HUES64 (cell line): ENCODE measurements at regions not wholly inside any gene's neighbourhood (a gene's known extent, or its start where the extent isn't known, plus 50 kb on each side); places are given as distances from the start of the nearest gene placed in this dataset.

Experiments
- H3K27ac ChIP-seq: 2 replicates; pipeline ENCODE4 v1.7.0; 2013; ENCODE audit warnings: low read depth, low read length, inconsistent platforms
- H3K27me3 ChIP-seq: 2 replicates; pipeline ENCODE4 v1.6.1; 2013; ENCODE audit warnings: mild to moderate bottlenecking, low read length; ENCODE audit not compliant: insufficient read depth
- H3K36me3 ChIP-seq: 2 replicates; pipeline ENCODE4 v1.6.1; 2013; ENCODE audit warnings: mild to moderate bottlenecking, low read length; ENCODE audit not compliant: insufficient read depth
- H3K4me1 ChIP-seq: 2 replicates; pipeline ENCODE4 v1.6.1; 2013; ENCODE audit warnings: mild to moderate bottlenecking, low read length, moderate library complexity; ENCODE audit not compliant: insufficient read depth
- H3K4me3 ChIP-seq: 2 replicates; pipeline ENCODE4 v1.5.1; 2013; ENCODE audit warnings: mild to moderate bottlenecking, low read length, moderate library complexity
- H3K9ac ChIP-seq: 2 replicates; pipeline ENCODE4 v1.6.1; 2013; ENCODE audit warnings: mild to moderate bottlenecking, low read depth, low read length
- H3K9me3 ChIP-seq: 2 replicates; pipeline ENCODE4 v1.6.1; 2013; ENCODE audit warnings: low read depth, low read length; ENCODE audit not compliant: insufficient read depth
- WGBS: fragments of 150-250, 120-280 bp; methylation state at CpG from one replicate; pipeline ENCODE4 v1.1.7; 2013; ENCODE audit warnings: missing lambda C conversion rate; 5-methylcytosine and 5-hydroxymethylcytosine counted together

DNA sequence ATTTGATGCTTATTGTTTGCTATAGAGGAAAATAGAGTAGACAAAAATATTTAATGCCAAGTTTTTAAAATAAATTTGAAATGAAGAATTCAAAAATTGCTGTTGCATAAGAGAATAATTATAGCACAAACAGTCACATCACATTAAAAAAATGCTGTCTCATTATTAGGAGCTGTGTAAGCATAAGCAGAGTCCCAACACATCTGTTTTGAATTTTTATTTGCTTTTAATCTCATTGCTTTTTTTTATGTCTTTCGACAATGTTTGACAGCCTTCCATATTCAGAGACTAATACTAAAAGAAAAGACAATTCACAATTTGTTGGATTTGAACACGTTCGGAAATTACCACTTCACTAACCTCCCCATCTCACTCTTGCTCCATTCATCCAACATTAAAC lies 143.5 kb downstream of the TFPI2 start:
- Histone ChIP-seq H3K9ac (no peak overlapping the region), H3K4me3 (no peak overlapping the region), H3K36me3 (no peaks in the 10 kb centered on the region), H3K27ac (no peak overlapping the region), H3K4me1 (no peaks in the 10 kb centered on the region), H3K27me3 (no peaks in the 10 kb centered on the region), H3K9me3 (no peaks in the 10 kb centered on the region)
- WGBS = 95% methylated on average over 3 of the region's 3 CpGs

DNA sequence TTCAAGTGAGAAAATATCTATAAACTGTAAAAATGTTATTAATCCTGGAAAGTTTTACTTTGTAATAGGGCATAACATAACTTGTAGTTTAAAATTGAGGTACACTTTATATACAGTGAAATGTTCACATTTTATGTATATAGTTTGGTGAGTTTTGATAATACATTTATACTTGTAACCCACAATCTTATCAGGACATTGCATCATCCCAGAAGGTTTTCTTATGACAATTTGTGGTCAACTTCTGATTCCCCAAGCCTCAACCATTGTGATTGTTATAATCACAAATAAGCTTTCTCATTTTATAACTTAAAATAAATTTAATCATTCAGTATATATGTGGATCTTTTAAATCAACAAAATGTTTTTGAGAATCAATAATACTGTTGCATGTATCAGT lies 151.1 kb downstream of the TFPI2 start:
- Histone ChIP-seq H3K9me3 (no peaks in the 10 kb centered on the region), H3K27me3 (no peaks in the 10 kb centered on the region), H3K36me3 (no peaks in the 10 kb centered on the region), H3K9ac (no peak overlapping the region), H3K4me3 (no peak overlapping the region), H3K27ac (no peak overlapping the region), H3K4me1 (no peaks in the 10 kb centered on the region)

DNA sequence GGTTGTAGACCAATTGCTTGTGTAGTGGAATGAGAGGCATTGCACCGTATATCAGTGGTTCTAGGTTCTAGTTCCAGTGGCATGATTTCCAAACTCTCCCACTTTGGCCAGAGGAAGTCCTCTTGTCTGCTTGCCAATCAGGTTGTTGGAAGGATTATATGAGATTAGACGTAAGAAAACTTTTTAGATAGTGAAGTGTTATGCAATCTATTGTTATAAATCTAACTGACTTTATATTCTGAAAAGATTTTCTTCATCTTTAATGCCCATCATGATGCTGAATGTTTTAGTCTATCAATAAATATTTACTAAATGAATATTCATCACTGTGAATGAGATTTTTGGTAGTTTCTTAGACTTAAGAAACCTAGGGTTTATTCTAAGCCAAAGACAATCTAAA lies 152.6 kb downstream of the TFPI2 start:
- Histone ChIP-seq H3K9ac (no peak overlapping the region), H3K4me3 (no peak overlapping the region), H3K27me3 (no peaks in the 10 kb centered on the region), H3K27ac (no peak overlapping the region), H3K9me3 (no peaks in the 10 kb centered on the region), H3K4me1 (no peaks in the 10 kb centered on the region), H3K36me3 (no peaks in the 10 kb centered on the region)
- WGBS = 81% methylated on average over 1 of the region's 2 CpGs

DNA sequence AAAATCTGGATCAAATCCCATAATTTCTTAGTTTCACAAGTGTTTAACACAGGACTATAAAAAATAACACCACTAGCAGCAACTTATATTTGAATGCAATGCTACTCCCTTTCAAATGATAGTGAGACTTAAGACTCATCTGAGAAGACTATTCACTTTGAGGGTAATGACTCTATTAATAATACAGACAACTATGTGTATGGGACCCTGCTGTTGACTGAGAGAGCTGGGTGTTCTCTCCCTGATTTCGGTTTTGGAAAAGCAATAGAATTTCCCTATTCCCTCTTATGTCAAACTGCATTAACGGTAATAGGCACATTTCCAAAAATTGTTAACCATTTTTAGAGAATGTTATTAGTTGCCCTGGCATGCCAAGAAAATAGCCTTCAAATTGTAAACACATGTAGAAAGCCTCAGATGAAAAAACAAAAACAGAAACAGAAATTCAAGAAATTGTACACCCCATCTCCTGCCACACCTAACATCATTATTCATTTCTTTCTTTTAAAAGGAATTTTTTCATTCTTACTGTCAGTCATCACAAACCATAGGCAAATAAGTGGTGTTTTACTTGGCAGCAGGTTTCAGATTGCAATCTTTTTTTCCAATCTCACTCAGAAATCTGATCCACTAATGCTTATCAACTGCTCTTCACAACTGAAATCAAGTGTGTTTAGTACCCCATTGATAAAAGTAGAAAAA lies 153.7 kb downstream of the TFPI2 start:
- Histone ChIP-seq H3K27me3 (no peaks in the 10 kb centered on the region), H3K9me3 (no peaks in the 10 kb centered on the region), H3K36me3 (no peaks in the 10 kb centered on the region), H3K4me1 (no peaks in the 10 kb centered on the region), H3K27ac (no peak overlapping the region), H3K9ac (no peak overlapping the region), H3K4me3 (no peak overlapping the region)
- WGBS = 95% methylated on average over 2 of the region's 2 CpGs

DNA sequence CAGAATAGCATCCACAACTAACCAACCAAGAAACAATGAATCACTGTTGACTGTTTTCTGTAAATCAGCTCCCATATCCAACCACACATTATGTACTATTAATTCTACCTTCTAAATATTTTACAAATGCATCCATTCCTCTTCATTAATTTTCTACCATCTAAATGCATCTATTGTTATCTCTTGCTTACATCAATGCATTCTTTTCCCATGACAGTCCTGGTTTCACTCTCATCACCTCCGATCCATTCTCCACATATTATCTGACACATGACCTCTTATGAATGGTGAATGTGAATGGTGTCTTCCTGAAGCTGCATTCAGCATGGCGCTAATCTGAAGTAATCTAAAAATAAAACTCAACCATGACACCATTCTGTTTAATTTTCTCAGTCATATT lies 153.8 kb upstream of the CALCR start:
- no peak overlapping the region for H3K9ac ChIP-seq
- no peak overlapping the region for H3K27ac ChIP-seq
- no peaks in the 10 kb centered on the region for H3K9me3 ChIP-seq
- H3K4me3 ChIP-seq = no peak overlapping the region
- WGBS = 100% methylated on average over 1 of the region's 2 CpGs
- H3K36me3 ChIP-seq = no peaks in the 10 kb centered on the region
- no peaks in the 10 kb centered on the region for H3K27me3 ChIP-seq
- no peaks in the 10 kb centered on the region for H3K4me1 ChIP-seq

DNA sequence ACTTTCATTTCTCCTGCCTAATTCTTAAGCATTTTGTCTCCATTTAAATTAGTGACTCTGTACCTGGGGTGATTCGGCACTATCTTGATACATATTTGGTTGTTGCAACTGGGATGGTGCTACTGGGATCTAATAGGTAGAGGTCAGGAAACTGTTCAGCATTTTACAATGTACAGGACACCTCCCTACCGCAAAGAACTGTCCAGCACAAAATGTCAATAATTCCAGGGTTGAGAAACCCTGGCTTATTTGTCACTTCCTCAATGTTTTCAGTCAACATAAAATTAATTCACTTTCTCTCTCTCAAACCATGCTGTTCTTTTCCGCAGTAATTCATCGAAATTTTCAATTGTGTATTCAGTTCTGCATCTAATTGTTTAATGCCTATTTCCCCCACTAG lies 151.4 kb upstream of the CALCR start:
- Histone ChIP-seq H3K9me3 (no peaks in the 10 kb centered on the region), H3K9ac (no peak overlapping the region), H3K27me3 (no peaks in the 10 kb centered on the region), H3K36me3 (no peaks in the 10 kb centered on the region), H3K27ac (no peak overlapping the region), H3K4me1 (no peaks in the 10 kb centered on the region), H3K4me3 (no peak overlapping the region)
- 93% methylated on average over 4 of the region's 4 CpGs for WGBS

DNA sequence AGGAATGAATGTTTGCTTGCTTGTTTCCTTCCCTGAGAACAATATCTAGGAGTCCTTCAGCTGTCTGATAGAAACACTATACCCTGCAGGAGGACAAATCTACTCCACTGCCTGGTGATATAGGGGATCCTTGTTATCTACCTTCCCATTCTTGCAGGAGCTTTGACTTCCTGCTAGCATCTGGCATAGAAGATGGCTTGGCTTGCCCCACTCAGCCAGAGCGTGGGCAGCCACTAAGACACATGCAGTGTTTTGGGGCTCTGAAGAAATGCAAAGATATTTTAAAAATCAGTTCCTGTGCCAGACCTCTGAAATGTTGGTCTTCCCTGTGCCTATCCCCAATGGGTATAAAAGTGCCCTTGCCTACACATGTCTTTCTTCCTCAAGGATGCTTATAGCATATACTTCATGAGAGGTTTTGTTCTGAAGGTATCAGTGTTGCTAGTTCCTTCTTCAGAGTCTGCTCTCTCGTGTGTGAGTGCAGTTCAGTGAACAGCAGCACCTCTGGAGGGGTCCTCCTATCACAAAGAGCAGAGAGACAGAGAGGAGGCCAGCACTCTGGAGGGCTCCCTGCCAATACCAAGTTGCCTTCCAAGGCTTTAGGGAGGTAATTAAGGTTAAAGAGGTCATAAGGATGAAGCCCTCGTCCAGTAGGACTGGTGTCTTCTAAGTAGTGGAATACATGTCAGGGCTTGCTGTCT lies 149.1 kb upstream of the CALCR start:
- WGBS = 80% methylated on average over 3 of the region's 3 CpGs
- Histone ChIP-seq H3K9ac (no peak overlapping the region), H3K4me1 (no peaks in the 10 kb centered on the region), H3K9me3 (no peaks in the 10 kb centered on the region), H3K36me3 (no peaks in the 10 kb centered on the region), H3K27ac (no peak overlapping the region), H3K27me3 (no peaks in the 10 kb centered on the region), H3K4me3 (no peak overlapping the region)

DNA sequence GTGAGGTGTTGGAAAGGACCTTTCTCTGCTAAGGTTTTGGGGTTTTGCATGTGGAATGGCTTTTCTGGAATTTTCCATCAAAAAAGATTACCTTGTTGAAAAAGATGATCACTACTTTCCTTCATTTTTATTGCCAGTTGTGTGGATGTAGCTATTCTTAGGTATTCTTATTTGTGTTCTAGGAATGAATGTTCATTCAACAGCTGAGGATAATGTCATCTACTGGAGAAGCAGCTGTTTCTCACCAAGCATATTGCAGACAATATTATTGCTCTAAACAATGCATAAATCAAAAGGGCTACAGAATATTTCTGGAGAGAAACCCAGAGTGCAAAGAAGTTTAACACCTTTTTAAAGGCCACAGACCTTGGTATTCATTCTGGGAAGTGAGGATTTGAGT lies 145.6 kb upstream of the CALCR start:
- Histone ChIP-seq H3K36me3 (no peaks in the 10 kb centered on the region), H3K27ac (no peak overlapping the region), H3K4me3 (no peak overlapping the region), H3K9ac (no peak overlapping the region), H3K9me3 (no peaks in the 10 kb centered on the region), H3K27me3 (no peaks in the 10 kb centered on the region), H3K4me1 (no peaks in the 10 kb centered on the region)

DNA sequence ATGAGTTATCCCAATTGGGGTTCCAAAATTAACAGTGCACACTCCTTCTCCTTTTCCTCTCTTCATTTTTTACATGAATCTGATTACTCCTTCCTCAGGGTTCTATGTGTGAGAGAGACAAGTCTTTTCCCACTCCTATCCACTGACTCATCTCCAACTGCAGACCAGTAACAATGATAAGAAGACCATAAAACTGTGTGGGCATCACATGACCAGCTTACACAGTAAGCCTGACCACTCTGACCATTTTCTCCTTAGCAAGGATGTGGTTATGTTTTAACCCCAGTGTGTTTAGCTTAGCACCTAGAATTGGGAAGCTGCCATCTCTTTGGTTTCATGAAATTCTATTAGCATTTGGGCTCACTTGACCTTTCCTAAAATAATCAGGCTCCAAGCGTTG lies 145.0 kb upstream of the CALCR start:
- H3K9me3 ChIP-seq = no peaks in the 10 kb centered on the region
- no peak overlapping the region for H3K4me3 ChIP-seq
- H3K36me3 ChIP-seq = no peaks in the 10 kb centered on the region
- no peak overlapping the region for H3K27ac ChIP-seq
- no peaks in the 10 kb centered on the region for H3K27me3 ChIP-seq
- H3K9ac ChIP-seq = no peak overlapping the region
- no peaks in the 10 kb centered on the region for H3K4me1 ChIP-seq
- 91% methylated on average over 1 of the region's 1 CpG for WGBS

DNA sequence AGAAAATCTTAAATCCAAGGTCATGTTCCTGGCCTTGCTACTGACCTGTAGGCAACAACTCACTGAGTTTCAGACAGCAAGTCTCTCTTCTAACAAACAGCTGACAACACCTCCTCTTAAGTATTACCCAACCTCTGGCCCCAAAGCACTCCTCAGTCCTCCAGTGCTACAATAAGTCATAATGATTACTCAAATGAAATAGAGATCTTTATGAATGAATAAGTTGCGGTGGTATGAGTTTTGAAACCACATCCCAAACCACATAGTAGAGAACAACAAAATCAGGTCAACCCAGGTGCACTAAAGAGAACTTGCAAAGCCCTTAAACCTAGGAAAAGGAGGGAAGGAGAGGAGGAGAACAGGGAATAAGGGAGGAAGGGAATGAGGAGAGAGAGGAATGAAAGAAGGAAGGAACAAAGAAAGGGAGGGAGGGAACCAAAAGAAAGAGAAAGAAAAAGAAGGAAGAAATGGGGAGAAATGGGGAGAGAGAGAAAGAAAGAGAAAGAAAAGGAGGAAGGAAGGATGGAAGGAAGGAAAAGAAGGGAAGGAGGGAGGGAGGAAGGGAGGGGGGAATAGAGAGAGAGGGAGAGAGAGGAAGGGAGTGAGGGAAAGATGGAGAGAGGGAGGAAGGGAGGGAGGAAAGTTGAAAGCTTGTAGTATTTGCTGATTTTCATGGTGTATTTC lies 142.8 kb upstream of the CALCR start:
- no peaks in the 10 kb centered on the region for H3K4me1 ChIP-seq
- WGBS = no CpG with 5 or more reads among the region's 1 CpG
- no peak overlapping the region for H3K4me3 ChIP-seq
- H3K9me3 ChIP-seq = no peaks in the 10 kb centered on the region
- H3K9ac ChIP-seq = no peak overlapping the region
- H3K27me3 ChIP-seq = no peaks in the 10 kb centered on the region
- H3K36me3 ChIP-seq = no peaks in the 10 kb centered on the region
- H3K27ac ChIP-seq = no peak overlapping the region

DNA sequence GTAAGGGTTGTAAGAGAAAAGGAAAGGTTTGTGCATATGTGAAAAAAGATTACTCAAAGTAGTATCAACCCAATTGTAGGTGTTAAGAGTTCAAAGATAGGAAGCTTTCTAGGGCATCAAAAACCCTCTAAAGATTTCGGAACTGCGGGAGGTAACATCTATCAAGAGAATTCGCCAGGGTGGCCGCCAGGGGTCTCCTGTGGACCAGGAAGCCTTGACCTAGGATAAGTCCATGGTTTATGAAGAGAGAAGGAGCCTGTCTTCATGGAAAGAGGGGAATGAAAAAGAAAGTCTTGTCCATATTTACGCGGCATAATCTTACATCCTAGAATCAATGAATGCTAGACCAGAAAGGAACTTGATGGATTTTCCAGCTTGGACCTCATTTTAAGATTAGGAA lies 140.7 kb upstream of the CALCR start:
- WGBS = 58% methylated on average over 6 of the region's 6 CpGs
- H3K9ac ChIP-seq = no peak overlapping the region
- no peaks in the 10 kb centered on the region for H3K27me3 ChIP-seq
- H3K36me3 ChIP-seq = no peaks in the 10 kb centered on the region
- no peak overlapping the region for H3K4me3 ChIP-seq
- no peaks in the 10 kb centered on the region for H3K4me1 ChIP-seq
- no peaks in the 10 kb centered on the region for H3K9me3 ChIP-seq
- no peak overlapping the region for H3K27ac ChIP-seq
